ENCODE measurements at regions not wholly inside any gene's neighbourhood (a gene's known extent, or its start where the extent isn't known, plus 50 kb on each side); places are given as distances from the start of the nearest gene placed in this dataset.

DNA sequence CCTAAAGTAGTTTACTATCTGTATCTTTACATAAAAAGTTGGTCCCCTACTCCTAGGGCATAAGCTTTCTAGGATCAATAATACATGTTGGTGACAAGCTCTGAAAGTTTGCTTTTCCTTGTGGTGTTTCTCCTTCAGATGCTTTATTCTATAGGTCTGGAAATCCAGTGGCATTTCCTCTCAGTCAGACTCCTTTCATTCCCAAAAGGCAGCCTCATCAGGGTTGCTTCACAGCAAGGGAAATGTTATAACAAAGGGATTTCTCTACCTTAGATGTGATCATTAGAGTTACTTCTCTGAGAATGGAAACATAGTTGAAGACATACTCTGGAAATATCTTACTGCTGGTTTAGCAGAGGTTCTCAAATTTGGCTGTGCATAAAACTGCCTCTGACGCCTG is 1072.4 kb upstream of the ZEB2 start:
- H3K4me3 Mint-ChIP-seq, result no peak overlapping the region
- H3K36me3 Mint-ChIP-seq (ENCODE audit: low read depth), result no peaks in the 10 kb centered on the region
- no peaks in the 10 kb centered on the region for H3K9me3 Mint-ChIP-seq
- CTCF ChIA-PET, result no interaction called here
- no peaks in the 10 kb centered on the region for H3K4me1 Mint-ChIP-seq
- no peak overlapping the region for H3K27ac Mint-ChIP-seq
- POLR2A ChIA-PET, result no interaction called here
- DNase-seq, result no peak
- H3K27me3 Mint-ChIP-seq, result no peaks in the 10 kb centered on the region

DNA sequence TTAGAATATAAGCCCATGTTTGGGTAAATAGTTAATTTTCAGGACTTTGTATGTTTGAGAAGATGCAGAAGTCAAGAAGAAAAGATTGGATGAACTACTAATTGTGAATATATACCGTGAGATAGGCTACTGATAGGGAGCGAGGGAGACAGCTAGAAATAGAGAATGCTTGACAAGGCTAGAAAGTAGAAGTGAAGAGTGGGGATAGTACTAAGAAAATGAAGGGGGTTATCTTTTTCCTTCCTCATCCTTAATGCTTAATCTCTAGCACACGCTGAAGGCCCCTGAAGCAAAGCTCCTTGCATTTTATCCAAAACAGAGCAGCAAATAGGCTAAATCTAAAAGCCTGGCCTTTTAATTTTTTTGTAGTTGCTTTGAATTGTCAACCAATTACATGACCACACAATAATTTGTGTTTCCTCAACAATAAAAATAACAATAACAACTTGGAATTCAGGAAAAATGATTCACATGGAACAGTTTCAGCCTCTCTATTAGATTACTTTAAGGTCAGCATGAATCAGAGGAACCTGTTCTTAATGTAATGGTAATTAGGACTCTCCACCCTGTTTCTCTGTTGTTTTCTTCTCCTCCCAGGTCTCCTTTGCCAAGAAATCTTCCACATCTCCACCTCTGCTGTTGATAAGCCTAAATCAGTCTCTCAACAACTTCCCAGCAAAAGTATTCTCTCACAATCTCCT is 1071.3 kb upstream of the ZEB2 start:
- CTCF ChIA-PET, result no interaction called here
- Mint-ChIP-seq H3K27me3 (no peaks in the 10 kb centered on the region), H3K27ac (no peak overlapping the region), H3K36me3 (ENCODE audit: low read depth) (no peaks in the 10 kb centered on the region), H3K4me3 (no peak overlapping the region), H3K9me3 (no peaks in the 10 kb centered on the region), H3K4me1 (no peaks in the 10 kb centered on the region)
- DNase-seq, result no peak
- POLR2A ChIA-PET, result no interaction called here

DNA sequence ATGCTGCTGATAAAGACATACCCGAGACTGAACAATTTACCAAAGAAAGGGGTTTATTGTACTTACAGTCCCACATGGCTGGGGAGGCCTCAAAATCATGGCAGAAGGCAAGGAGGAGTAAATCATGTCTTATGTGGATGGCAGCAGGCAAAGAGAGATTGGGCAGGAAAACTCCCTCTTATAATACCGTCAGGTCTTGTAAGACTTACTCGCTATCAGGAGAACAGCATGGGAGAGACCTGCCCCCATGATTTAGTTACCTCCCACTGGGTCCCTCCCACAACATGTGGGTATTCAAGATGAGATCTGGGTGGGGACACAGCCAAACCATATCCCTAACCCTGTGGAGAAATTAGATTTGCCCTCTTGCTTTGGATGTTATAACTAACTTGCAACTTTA is 1068.0 kb upstream of the ZEB2 start:
- Mint-ChIP-seq H3K4me1 (no peaks in the 10 kb centered on the region), H3K4me3 (no peak overlapping the region), H3K27me3 (no peaks in the 10 kb centered on the region), H3K36me3 (ENCODE audit: low read depth) (no peaks in the 10 kb centered on the region), H3K27ac (no peak overlapping the region), H3K9me3 (no peaks in the 10 kb centered on the region)
- POLR2A ChIA-PET, result no interaction called here
- CTCF ChIA-PET, result no interaction called here
- no peak for DNase-seq

DNA sequence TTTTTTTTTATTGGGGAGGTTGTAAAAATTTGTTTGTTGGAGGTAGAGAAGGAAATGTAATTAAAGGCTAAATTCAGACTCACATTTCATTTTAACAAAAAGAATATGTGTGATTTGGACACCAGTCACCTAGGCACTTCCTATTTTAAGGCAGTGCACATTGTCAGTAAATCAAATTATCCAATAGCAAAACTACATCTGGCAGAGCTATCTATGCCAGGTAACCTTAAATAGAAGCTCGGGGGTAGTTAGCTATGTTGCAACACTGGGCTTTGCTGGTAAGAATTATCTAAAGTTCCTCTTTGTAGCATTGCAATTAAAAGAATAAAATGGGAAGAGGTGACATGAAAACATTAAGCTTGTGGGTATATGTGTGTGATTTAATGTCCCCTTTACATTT is 1064.4 kb upstream of the ZEB2 start:
- ChIA-PET CTCF (no interaction called here), POLR2A (no interaction called here)
- Mint-ChIP-seq H3K9me3 (peaks cover 3% of the 10 kb centered on the region), H3K4me3 (no peak overlapping the region), H3K27ac (no peak overlapping the region), H3K4me1 (no peaks in the 10 kb centered on the region), H3K27me3 (no peaks in the 10 kb centered on the region), H3K36me3 (ENCODE audit: low read depth) (no peaks in the 10 kb centered on the region)
- no peak for DNase-seq

DNA sequence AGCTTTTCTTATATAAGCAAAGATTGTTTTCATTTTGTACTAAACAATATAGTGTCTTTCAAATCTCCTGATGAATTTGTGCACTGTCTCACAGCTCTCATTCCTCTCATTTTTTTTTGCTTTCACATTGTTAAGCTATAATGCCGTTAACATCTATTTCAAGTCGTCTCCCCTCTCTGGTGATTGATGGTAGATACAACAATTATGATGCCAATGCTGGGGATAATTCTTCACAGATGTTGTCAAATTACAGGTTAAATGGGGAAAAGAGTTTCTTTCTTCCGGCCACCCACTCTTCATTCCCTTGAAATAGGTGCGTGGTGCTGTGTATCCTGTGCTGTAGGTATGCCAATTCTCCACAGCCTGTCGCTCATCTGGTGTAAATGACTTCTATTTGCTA is 1053.7 kb upstream of the ZEB2 start:
- Mint-ChIP-seq H3K4me1 (no peaks in the 10 kb centered on the region), H3K4me3 (no peak overlapping the region), H3K9me3 (no peaks in the 10 kb centered on the region), H3K36me3 (ENCODE audit: low read depth) (no peaks in the 10 kb centered on the region), H3K27ac (no peak overlapping the region), H3K27me3 (no peaks in the 10 kb centered on the region)
- ChIA-PET POLR2A (no interaction called here), CTCF (no interaction called here)
- DNase-seq, result no peak

DNA sequence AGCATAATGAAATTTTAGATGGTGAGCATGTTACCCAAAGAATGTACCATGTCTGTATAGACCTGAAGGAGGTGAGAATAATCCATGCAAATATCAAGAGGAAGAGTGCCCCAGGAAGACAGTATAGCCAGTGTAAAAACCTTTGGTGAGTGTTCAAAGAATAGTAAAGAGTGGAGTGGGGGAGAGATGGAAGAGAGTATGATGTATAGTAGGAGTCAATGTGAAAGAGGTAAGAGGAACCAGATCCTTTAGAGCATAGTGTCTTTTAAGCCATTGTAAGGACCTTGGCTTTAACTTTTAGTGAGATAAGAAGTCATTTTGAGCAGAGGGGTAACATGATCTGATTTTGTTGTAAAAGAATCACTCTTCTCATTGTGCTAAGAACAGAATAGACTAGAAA is 1052.3 kb upstream of the ZEB2 start:
- no peaks in the 10 kb centered on the region for H3K9me3 Mint-ChIP-seq
- DNase-seq, result no peak
- no peaks in the 10 kb centered on the region for H3K36me3 Mint-ChIP-seq (ENCODE audit: low read depth)
- no peak overlapping the region for H3K4me3 Mint-ChIP-seq
- ChIA-PET CTCF (no interaction called here), POLR2A (no interaction called here)
- H3K4me1 Mint-ChIP-seq, result no peaks in the 10 kb centered on the region
- H3K27me3 Mint-ChIP-seq, result no peaks in the 10 kb centered on the region
- no peak overlapping the region for H3K27ac Mint-ChIP-seq

DNA sequence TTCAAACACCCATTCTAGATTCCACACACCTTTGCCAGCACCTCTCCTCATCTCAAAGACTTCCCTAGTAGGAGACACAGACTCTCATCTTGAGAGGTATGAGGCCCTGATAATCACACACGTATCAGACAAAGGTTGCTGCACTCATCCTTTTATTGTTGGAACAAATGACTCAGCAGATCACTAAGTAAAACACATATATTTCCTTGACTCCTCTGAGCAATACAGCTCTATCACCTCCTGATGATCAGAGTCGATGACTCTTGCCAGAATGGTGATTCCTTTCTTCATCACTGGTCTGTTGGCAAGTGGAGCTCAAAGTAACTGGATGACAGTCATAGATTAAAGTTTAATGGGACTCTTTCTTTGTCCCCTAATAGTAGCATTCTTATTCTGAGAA is 1049.2 kb upstream of the ZEB2 start:
- ChIA-PET POLR2A (no interaction called here), CTCF (no interaction called here)
- no peaks in the 10 kb centered on the region for H3K27me3 Mint-ChIP-seq
- no peak overlapping the region for H3K27ac Mint-ChIP-seq
- no peaks in the 10 kb centered on the region for H3K36me3 Mint-ChIP-seq (ENCODE audit: low read depth)
- H3K9me3 Mint-ChIP-seq, result no peaks in the 10 kb centered on the region
- no peaks in the 10 kb centered on the region for H3K4me1 Mint-ChIP-seq
- H3K4me3 Mint-ChIP-seq, result no peak overlapping the region
- DNase-seq, result no peak

DNA sequence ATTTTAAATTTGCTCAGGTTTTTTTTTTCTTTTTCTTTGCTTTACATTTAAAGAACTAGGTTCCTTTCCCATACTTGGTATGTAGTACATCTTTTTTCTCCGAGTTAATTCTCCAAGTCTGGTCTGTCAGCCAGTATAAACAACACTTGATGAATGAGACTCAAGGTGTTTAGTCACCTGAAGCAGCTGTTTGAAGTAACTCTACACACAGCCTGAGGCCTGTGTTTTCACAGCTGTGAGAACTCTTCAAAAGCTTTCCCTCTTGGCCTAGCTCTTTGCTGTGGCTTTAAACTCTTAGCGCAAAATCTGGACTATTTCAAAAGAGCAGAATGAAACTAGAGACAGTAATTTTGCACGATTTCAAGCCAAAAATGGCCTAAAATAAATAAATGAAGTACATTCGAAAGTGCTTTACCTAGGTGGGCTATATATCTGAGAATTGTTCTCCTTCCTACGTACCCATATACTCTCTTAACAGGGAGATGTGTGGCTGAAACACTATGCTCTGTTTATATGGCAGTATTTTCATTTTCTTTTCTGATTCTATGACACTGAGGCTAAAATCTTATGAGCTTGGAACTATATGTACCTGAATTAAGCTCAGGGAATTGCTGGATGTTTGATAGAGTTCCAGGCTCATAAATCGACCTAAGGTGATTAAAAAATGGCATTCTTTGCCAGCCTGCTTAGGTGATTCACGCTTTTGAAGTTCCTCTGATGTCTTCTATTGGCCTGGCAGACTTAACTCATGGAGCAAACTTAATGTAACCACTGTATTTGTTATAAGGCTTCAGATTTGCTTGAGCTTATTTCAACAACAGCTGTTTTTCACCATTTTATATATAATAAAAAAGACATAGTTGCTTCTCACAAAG is 1044.1 kb upstream of the ZEB2 start:
- no peak for DNase-seq
- H3K36me3 Mint-ChIP-seq (ENCODE audit: low read depth), result no peaks in the 10 kb centered on the region
- H3K4me1 Mint-ChIP-seq, result no peaks in the 10 kb centered on the region
- no peaks in the 10 kb centered on the region for H3K9me3 Mint-ChIP-seq
- POLR2A ChIA-PET, result no interaction called here
- H3K27me3 Mint-ChIP-seq, result no peaks in the 10 kb centered on the region
- H3K27ac Mint-ChIP-seq, result no peak overlapping the region
- H3K4me3 Mint-ChIP-seq, result no peak overlapping the region
- CTCF ChIA-PET, result no interaction called here

DNA sequence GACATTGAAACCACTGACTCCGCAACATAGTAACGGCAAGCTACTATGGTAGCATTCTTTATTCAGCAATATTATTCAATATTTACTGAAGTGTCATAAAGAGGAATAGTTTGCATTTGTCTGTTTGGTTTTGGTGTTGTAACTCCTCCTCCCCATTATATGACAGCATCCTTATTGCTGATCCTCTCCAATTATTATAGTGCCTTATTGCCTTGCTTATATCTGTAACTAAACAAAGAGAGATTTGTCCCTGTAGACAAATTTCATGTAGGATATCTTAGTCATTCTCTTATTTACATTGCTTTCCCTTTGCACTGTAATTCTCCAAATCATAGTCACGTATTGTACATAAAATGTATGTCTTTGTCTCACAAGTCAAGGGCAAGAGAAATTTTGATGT is 1041.2 kb upstream of the ZEB2 start:
- Mint-ChIP-seq H3K27me3 (no peaks in the 10 kb centered on the region), H3K4me3 (no peak overlapping the region), H3K4me1 (no peaks in the 10 kb centered on the region), H3K9me3 (peaks cover 3% of the 10 kb centered on the region), H3K27ac (no peak overlapping the region), H3K36me3 (ENCODE audit: low read depth) (no peaks in the 10 kb centered on the region)
- DNase-seq, result no peak
- ChIA-PET POLR2A (no interaction called here), CTCF (no interaction called here)

DNA sequence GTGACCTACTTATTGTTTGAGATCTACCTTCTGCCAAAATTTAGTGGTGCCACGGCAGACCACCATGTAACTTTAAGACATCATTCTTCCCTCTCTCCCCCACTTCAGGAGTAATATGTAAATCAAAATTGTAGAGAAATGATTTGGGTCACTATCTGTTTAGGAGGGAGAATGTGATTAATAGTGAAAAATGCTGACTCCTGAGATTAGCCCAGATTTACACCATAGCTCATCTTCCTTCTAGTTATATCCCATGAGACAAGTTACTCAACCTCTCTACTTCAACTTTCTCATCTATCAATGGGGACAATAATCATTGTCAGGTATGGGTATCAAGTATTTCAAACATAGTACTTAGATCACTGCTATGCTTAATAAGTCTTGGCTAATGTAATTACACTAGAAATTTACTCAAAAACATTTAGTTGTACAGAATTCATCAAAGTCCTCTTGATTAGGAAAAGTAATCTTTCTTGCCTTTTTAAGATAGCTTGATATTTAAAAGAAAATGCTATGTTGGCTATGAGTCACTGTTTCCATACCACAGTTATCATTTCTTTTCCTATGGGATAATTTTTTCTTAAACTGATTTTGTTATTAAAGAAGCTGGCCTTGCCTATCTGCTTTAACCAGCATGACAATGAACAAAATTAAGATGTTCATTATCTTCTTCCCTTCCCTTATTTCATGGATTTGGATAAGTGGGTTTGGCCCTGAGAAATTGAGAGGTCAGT is 1038.9 kb upstream of the ZEB2 start:
- H3K27ac Mint-ChIP-seq, result no peak overlapping the region
- no peak for DNase-seq
- no peaks in the 10 kb centered on the region for H3K36me3 Mint-ChIP-seq (ENCODE audit: low read depth)
- H3K9me3 Mint-ChIP-seq, result peaks cover 3% of the 10 kb centered on the region
- H3K4me1 Mint-ChIP-seq, result no peaks in the 10 kb centered on the region
- no peaks in the 10 kb centered on the region for H3K27me3 Mint-ChIP-seq
- ChIA-PET POLR2A (no interaction called here), CTCF (no interaction called here)
- no peak overlapping the region for H3K4me3 Mint-ChIP-seq

DNA sequence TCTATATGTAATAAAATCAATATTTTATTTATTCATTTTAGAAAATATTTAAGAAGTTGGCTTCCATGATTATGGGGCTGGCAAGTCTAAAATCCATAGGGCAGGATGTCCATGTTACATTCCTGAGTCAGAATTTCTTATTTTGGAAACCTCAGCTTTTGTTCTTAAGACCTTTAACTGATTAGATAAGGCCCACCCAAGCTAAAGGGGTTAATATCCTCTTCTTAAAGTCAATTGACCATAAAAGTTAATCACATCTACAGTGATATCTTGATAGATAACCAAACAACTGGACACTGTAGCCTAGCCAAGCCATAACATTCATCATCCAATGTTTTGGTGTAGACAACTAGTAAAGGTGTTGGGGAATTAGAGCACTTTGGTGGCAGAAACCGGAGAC is 1035.4 kb upstream of the ZEB2 start:
- Mint-ChIP-seq H3K36me3 (ENCODE audit: low read depth) (no peaks in the 10 kb centered on the region), H3K9me3 (peaks cover 3% of the 10 kb centered on the region), H3K27me3 (no peaks in the 10 kb centered on the region), H3K4me1 (no peaks in the 10 kb centered on the region), H3K4me3 (no peak overlapping the region), H3K27ac (no peak overlapping the region)
- CTCF ChIA-PET, result no interaction called here
- POLR2A ChIA-PET, result no interaction called here
- no peak for DNase-seq

DNA sequence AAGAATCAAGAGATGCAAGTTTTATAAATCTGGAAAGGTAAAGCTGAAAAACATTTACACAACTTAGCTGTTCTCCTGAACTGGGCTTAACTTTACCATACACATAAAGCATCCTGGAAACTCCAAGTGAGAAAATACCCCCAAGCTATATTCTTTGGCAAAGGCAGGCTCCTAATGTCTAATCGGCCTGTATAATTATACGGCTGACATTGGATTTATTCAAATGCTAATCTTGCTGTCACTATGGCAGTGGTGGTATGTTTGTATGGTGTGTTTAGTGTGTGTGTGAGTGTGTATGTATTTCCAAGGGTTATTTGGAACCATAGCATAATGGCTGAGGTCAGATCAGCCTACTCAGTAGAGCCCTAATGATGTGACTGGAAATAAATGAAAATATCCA is 1031.8 kb upstream of the ZEB2 start:
- no peaks in the 10 kb centered on the region for H3K27me3 Mint-ChIP-seq
- ChIA-PET POLR2A (no interaction called here), CTCF (no interaction called here)
- no peak overlapping the region for H3K4me3 Mint-ChIP-seq
- no peaks in the 10 kb centered on the region for H3K4me1 Mint-ChIP-seq
- H3K36me3 Mint-ChIP-seq (ENCODE audit: low read depth), result no peaks in the 10 kb centered on the region
- no peaks in the 10 kb centered on the region for H3K9me3 Mint-ChIP-seq
- no peak for DNase-seq
- H3K27ac Mint-ChIP-seq, result no peak overlapping the region

DNA sequence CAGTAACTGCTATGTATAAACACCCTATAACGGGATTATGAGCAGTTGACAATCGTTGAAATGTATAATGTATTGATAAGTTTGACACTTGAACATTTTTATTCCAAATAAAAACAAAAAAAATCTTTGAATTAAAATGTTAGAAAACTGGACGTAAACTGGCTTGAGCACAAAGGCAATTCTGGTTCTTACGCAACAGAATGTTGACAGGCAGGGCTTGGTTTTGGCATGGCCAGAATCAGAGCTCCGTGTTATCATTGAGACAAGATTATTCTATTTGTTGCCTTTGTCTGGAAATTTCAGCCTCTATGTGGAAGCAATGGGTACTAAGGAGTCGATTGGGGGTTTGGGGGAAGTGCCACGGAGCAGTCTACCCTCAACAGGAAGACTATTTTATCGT is 1028.6 kb upstream of the ZEB2 start:
- no peak for DNase-seq
- no peaks in the 10 kb centered on the region for H3K27me3 Mint-ChIP-seq

DNA sequence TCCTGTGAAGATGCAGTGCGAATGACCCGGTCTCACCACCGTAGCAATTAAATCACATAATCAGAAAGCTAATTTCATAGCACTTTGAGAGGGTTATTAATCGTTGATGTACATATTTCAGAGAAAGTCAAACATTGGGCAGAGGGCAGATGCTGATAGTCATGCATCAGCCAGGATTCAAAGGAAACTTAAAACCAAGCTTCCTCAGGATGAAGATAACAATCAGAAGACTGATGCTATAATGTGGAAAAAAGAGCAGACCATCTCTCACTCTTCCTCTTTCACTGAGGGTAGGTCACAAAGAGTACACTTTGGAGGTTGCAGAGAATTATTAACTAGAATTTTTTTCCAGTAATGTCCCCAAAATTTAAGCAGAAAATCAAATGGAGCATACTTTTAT is 1027.7 kb upstream of the ZEB2 start:
- ChIA-PET CTCF (no interaction called here), POLR2A (no interaction called here)
- no peaks in the 10 kb centered on the region for H3K36me3 Mint-ChIP-seq (ENCODE audit: low read depth)
- no peaks in the 10 kb centered on the region for H3K9me3 Mint-ChIP-seq
- DNase-seq, result no peak
- no peak overlapping the region for H3K4me3 Mint-ChIP-seq
- no peaks in the 10 kb centered on the region for H3K4me1 Mint-ChIP-seq
- no peak overlapping the region for H3K27ac Mint-ChIP-seq
- H3K27me3 Mint-ChIP-seq, result no peaks in the 10 kb centered on the region

More for the DNA sequence above, 1028.6 kb upstream of the ZEB2 start:
- CTCF ChIA-PET, result no interaction called here
- Mint-ChIP-seq H3K36me3 (ENCODE audit: low read depth) (no peaks in the 10 kb centered on the region), H3K9me3 (no peaks in the 10 kb centered on the region), H3K4me1 (no peaks in the 10 kb centered on the region), H3K27ac (no peak overlapping the region), H3K4me3 (no peak overlapping the region)
- POLR2A ChIA-PET, result no interaction called here
